ENCODE measurements at regions not wholly inside any gene's neighbourhood (a gene's known extent, or its start where the extent isn't known, plus 50 kb on each side); places are given as distances from the start of the nearest gene placed in this dataset.

DNA sequence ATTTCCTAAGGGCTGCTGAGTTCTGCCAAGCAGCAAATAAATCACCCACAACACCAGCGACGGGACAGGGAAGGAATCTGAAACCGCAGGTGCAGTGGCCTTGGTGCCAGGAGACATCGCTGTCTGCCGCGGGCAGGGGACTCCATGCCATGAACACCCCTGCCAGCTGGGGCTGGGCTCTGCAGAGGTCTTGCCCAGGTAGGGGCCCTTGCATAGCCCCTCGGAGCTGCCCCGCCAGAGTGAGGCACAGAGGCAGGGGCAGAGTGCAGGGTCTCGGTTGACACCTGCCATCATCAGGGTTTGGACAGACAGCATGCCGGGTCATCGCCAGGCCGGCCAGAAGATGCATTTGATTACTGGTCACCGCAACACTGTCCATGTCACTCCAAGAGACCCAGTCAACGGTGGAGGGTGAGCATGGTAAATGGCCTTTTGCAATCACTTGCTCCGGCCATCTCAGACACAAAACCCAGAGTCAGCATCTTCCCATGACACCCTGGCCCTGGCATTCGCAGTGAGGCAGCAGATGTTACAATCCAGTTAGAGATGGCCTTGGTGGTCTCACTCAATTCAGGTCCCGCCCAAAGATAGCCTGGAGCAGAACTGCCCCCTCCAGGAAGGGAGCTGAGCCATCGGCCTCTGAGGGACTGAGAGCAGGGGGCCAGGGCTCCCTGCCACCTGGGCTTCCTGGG lies 255.4 kb downstream of the NDUFA10 start:
- TF ChIP-seq, protein P1, sequence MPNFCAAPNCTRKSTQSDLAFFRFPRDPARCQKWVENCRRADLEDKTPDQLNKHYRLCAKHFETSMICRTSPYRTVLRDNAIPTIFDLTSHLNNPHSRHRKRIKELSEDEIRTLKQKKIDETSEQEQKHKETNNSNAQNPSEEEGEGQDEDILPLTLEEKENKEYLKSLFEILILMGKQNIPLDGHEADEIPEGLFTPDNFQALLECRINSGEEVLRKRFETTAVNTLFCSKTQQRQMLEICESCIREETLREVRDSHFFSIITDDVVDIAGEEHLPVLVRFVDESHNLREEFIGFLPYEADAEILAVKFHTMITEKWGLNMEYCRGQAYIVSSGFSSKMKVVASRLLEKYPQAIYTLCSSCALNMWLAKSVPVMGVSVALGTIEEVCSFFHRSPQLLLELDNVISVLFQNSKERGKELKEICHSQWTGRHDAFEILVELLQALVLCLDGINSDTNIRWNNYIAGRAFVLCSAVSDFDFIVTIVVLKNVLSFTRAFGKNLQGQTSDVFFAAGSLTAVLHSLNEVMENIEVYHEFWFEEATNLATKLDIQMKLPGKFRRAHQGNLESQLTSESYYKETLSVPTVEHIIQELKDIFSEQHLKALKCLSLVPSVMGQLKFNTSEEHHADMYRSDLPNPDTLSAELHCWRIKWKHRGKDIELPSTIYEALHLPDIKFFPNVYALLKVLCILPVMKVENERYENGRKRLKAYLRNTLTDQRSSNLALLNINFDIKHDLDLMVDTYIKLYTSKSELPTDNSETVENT (CRISPR knock-in tag; IDR thresholded peaks at IDR 0.05) = no peak
- TF ChIP-seq EP400 (IDR thresholded peaks at IDR 0.05) = no peak
- no peak for TF ChIP-seq PML (IDR thresholded peaks at IDR 0.05; ENCODE audit: low read length)
- no peak for TF ChIP-seq TBP (optimal IDR thresholded peaks at IDR 0.05; ENCODE audit: low read depth, low read length)
- TF ChIP-seq NR2F6 (CRISPR knock-in tag; IDR thresholded peaks at IDR 0.05) = no peak
